Neural progenitor cell (in vitro differentiated cells): ENCODE measurements at regions not wholly inside any gene's neighbourhood (a gene's known extent, or its start where the extent isn't known, plus 50 kb on each side); places are given as distances from the start of the nearest gene placed in this dataset.

Experiments used
- DNase-seq: peaks from one replicate; pipeline ENCODE4 v3.0.0-alpha.2; 2016; ENCODE audit warnings: low spot score
- H2AFZ ChIP-seq: fragments of 200-600 bp; sonication (generic); replicated peaks from 2 replicates; pipeline ENCODE4 v1.6.1; 2016; ENCODE audit warnings: antibody characterized with exemption
- H3F3A ChIP-seq: fragments of 200-600 bp; sonication (generic); 2 replicates; pipeline ENCODE4 v1.6.1; 2016; ENCODE audit warnings: antibody characterized with exemption, low read depth
- H3K27ac ChIP-seq: fragments of 200-600 bp; sonication (generic); 2 replicates; pipeline ENCODE4 v1.5.1; 2016; ENCODE audit warnings: mild to moderate bottlenecking
- H3K27me3 ChIP-seq: fragments of 200-600 bp; sonication (generic); 2 replicates; pipeline ENCODE4 v1.6.1; 2016; ENCODE audit warnings: mild to moderate bottlenecking, moderate library complexity
- H3K36me3 ChIP-seq: fragments of 200-600 bp; sonication (generic); 2 replicates; pipeline ENCODE4 v1.5.1; 2016
- H3K4me1 ChIP-seq: fragments of 200-600 bp; sonication (generic); 2 replicates; pipeline ENCODE4 v1.6.1; 2016; ENCODE audit warnings: mixed run types
- H3K4me2 ChIP-seq: fragments of 200-600 bp; sonication (generic); 2 replicates; pipeline ENCODE4 v1.6.1; 2016
- H3K4me3 ChIP-seq: fragments of 200-600 bp; sonication (generic); 2 replicates; pipeline ENCODE4 v1.5.1; 2016
- H3K79me2 ChIP-seq: fragments of 200-600 bp; sonication (generic); 2 replicates; pipeline ENCODE4 v1.6.1; 2016; ENCODE audit warnings: low read depth
- H3K9ac ChIP-seq: fragments of 200-600 bp; sonication (generic); 2 replicates; pipeline ENCODE4 v1.6.1; 2016
- H3K9me3 ChIP-seq: fragments of 200-600 bp; sonication (generic); 2 replicates; pipeline ENCODE4 v1.5.1; 2016; ENCODE audit warnings: low read depth
- H4K20me1 ChIP-seq: fragments of 200-600 bp; sonication (generic); 2 replicates; pipeline ENCODE4 v1.6.1; 2016; ENCODE audit warnings: low read depth
- H3K27ac Mint-ChIP-seq: 3 replicates; pipeline ENCODE4 v1.8.0; 2021; ENCODE audit warnings: mixed read lengths
- H3K27me3 Mint-ChIP-seq: 2 replicates; pipeline ENCODE4 v1.8.0; 2022; ENCODE audit warnings: low read depth, mild to moderate bottlenecking, inconsistent platforms, moderate library complexity, mixed read lengths; ENCODE audit not compliant: insufficient read depth
- H3K36me3 Mint-ChIP-seq: 3 replicates; pipeline ENCODE4 v1.8.0; 2021; ENCODE audit warnings: mixed read lengths
- H3K4me1 Mint-ChIP-seq: 3 replicates; pipeline ENCODE4 v1.8.0; 2021; ENCODE audit warnings: mixed read lengths
- H3K4me3 Mint-ChIP-seq: 3 replicates; pipeline ENCODE4 v1.8.0; 2021; ENCODE audit warnings: mild to moderate bottlenecking, moderate library complexity, mixed read lengths
- H3K9me3 Mint-ChIP-seq: 3 replicates; pipeline ENCODE4 v1.8.0; 2020; ENCODE audit warnings: mixed read lengths
- CTCF ChIP-seq: fragments of 200-600 bp; sonication (generic); IDR thresholded peaks from 2 replicates; pipeline ENCODE4 v1.5.1; 2017; ENCODE audit warnings: antibody characterized with exemption, mild to moderate bottlenecking
- EZH2 ChIP-seq: fragments of 200-600 bp; sonication (generic); IDR thresholded peaks from 2 replicates; pipeline ENCODE4 v1.6.1; 2017; ENCODE audit warnings: antibody characterized with exemption, mild to moderate bottlenecking, moderate library complexity
- EZH2phosphoT487 ChIP-seq: fragments of 200-600 bp; sonication (generic); IDR thresholded peaks from 2 replicates; pipeline ENCODE4 v1.6.1; 2017; ENCODE audit warnings: antibody characterized with exemption

GRCh38 chr1:59062743-59063142 is 234.2 kb upstream of the FGGY start:
- Mint-ChIP-seq H3K27ac (no peak overlapping the region), H3K36me3 (no peaks in the 10 kb centered on the region), H3K4me3 (no peak overlapping the region), H3K4me1 (peaks cover 34% of the 10 kb centered on the region), H3K9me3 (no peaks in the 10 kb centered on the region), H3K27me3 (peaks cover 2% of the 10 kb centered on the region)
- Histone ChIP-seq H3K4me1 (peaks cover 34% of the 10 kb centered on the region), H3F3A (peaks cover 18% of the 10 kb centered on the region), H2AFZ (no peak overlapping the region), H3K79me2 (no peaks in the 10 kb centered on the region), H4K20me1 (no peaks in the 10 kb centered on the region), H3K27ac (no peak overlapping the region), H3K4me3 (no peak overlapping the region), H3K4me2 (no peak overlapping the region), H3K36me3 (no peaks in the 10 kb centered on the region), H3K9ac (no peak overlapping the region), H3K9me3 (no peaks in the 10 kb centered on the region), H3K27me3 (no peaks in the 10 kb centered on the region)
- TF ChIP-seq EZH2 (no peak), CTCF (no peak), EZH2phosphoT487 (no peak)
- no peak for DNase-seq

- Mint-ChIP-seq H3K36me3 (no peaks in the 10 kb centered on the region), H3K4me3 (no peak overlapping the region), H3K27me3 (peaks cover 2% of the 10 kb centered on the region), H3K9me3 (no peaks in the 10 kb centered on the region), H3K4me1 (peaks cover 30% of the 10 kb centered on the region), H3K27ac (no peak overlapping the region)
- Histone ChIP-seq H3K4me1 (peaks cover 30% of the 10 kb centered on the region), H2AFZ (peak overlapping the region; percentile 88), H3F3A (peaks cover 16% of the 10 kb centered on the region), H3K27me3 (no peaks in the 10 kb centered on the region), H3K79me2 (no peaks in the 10 kb centered on the region), H3K9ac (no peak overlapping the region), H3K4me3 (no peak overlapping the region), H3K27ac (peak overlapping the region; percentile 15), H3K9me3 (no peaks in the 10 kb centered on the region), H3K36me3 (no peaks in the 10 kb centered on the region), H3K4me2 (peak overlapping the region; percentile 65), H4K20me1 (no peaks in the 10 kb centered on the region)
- TF ChIP-seq CTCF (no peak), EZH2 (no peak), EZH2phosphoT487 (no peak)
- DNase-seq: peak; percentile 62
Observed at GRCh38 chr1:59063501-59063900, 233.4 kb upstream of the FGGY start.

- Mint-ChIP-seq H3K27me3 (peaks cover 2% of the 10 kb centered on the region), H3K36me3 (no peaks in the 10 kb centered on the region), H3K4me3 (no peak overlapping the region), H3K27ac (no peak overlapping the region), H3K4me1 (peaks cover 25% of the 10 kb centered on the region), H3K9me3 (no peaks in the 10 kb centered on the region)
- no peaks in the 10 kb centered on the region for H3K27me3 ChIP-seq
- no peaks in the 10 kb centered on the region for H4K20me1 ChIP-seq
- TF ChIP-seq EZH2phosphoT487: no peak
- TF ChIP-seq CTCF: no peak
- TF ChIP-seq EZH2: no peak
- H3F3A ChIP-seq: peaks cover 16% of the 10 kb centered on the region
- no peaks in the 10 kb centered on the region for H3K36me3 ChIP-seq
- no peak overlapping the region for H3K27ac ChIP-seq
- H3K4me2 ChIP-seq: no peak overlapping the region
- H3K79me2 ChIP-seq: no peaks in the 10 kb centered on the region
- H3K9ac ChIP-seq: no peak overlapping the region
- no peak overlapping the region for H2AFZ ChIP-seq
- no peak overlapping the region for H3K4me3 ChIP-seq
- H3K4me1 ChIP-seq: peaks cover 30% of the 10 kb centered on the region
- H3K9me3 ChIP-seq: no peaks in the 10 kb centered on the region
- no peak for DNase-seq
Observed at GRCh38 chr1:59064592-59064991, 232.3 kb upstream of the FGGY start.

GRCh38 chr1:59066236-59066635 is 230.7 kb upstream of the FGGY start:
- H3K27me3 Mint-ChIP-seq: peaks cover 2% of the 10 kb centered on the region

More at GRCh38 chr1:59066236-59066635, 230.7 kb upstream of the FGGY start:
- Histone ChIP-seq H3F3A (peaks cover 16% of the 10 kb centered on the region), H3K27me3 (no peaks in the 10 kb centered on the region), H3K9ac (no peak overlapping the region), H3K79me2 (no peaks in the 10 kb centered on the region), H3K4me1 (peaks cover 36% of the 10 kb centered on the region), H3K27ac (no peak overlapping the region), H3K36me3 (no peaks in the 10 kb centered on the region), H3K4me3 (no peak overlapping the region), H3K9me3 (no peaks in the 10 kb centered on the region), H4K20me1 (no peaks in the 10 kb centered on the region), H2AFZ (no peak overlapping the region), H3K4me2 (no peak overlapping the region)
- Mint-ChIP-seq H3K4me3 (no peak overlapping the region), H3K9me3 (no peaks in the 10 kb centered on the region), H3K27ac (no peak overlapping the region), H3K4me1 (peaks cover 26% of the 10 kb centered on the region), H3K36me3 (no peaks in the 10 kb centered on the region)
- TF ChIP-seq EZH2 (no peak), EZH2phosphoT487 (no peak), CTCF (no peak)
- DNase-seq: no peak
